ENCODE measurements at regions not wholly inside any gene's neighbourhood (a gene's known extent, or its start where the extent isn't known, plus 50 kb on each side); places are given as distances from the start of the nearest gene placed in this dataset.

- H3K27ac ChIP-seq (ENCODE audit: low read depth, low read length) = no peak overlapping the region
- Mint-ChIP-seq H3K27ac (no peak overlapping the region), H3K4me1 (no peaks in the 10 kb centered on the region), H3K9me3 (peaks cover 0 to 6% (median 4%) of the 10 kb centered on the region in 5 donors), H3K27me3 (no peaks in the 10 kb centered on the region), H3K4me3 (no peak overlapping the region), H3K36me3 (no peaks in the 10 kb centered on the region)
- no peak overlapping the region for H3K4me3 ChIP-seq (ENCODE audit: low read length)
- no peaks in the 10 kb centered on the region for H3K36me3 ChIP-seq (ENCODE audit: insufficient read depth, low read length)
- ChIA-PET CTCF (no interaction called here), POLR2A (no interaction called here)
- no peak for DNase-seq
- H3K9me3 ChIP-seq (ENCODE audit: low read length) = no peaks in the 10 kb centered on the region
- no peaks in the 10 kb centered on the region for H3K27me3 ChIP-seq (ENCODE audit: insufficient read depth, low read length, poor library complexity, severe bottlenecking)
- no peaks in the 10 kb centered on the region for H3K4me1 ChIP-seq (ENCODE audit: insufficient read depth, low read length)
Observed at GRCh38 chr13:72258340-72258981, 391.5 kb upstream of the DACH1 start.

GRCh38 chr13:72255908-72256307 is 388.9 kb upstream of the DACH1 start:
- Histone ChIP-seq H3K4me1 (ENCODE audit: insufficient read depth, low read length) (no peaks in the 10 kb centered on the region), H3K4me3 (ENCODE audit: low read length) (no peak overlapping the region), H3K27me3 (ENCODE audit: insufficient read depth, low read length, poor library complexity, severe bottlenecking) (no peaks in the 10 kb centered on the region), H3K9me3 (ENCODE audit: low read length) (no peaks in the 10 kb centered on the region), H3K27ac (ENCODE audit: low read depth, low read length) (no peak overlapping the region), H3K36me3 (ENCODE audit: insufficient read depth, low read length) (no peaks in the 10 kb centered on the region)
- no peaks in the 10 kb centered on the region for H3K4me1 Mint-ChIP-seq
- no peaks in the 10 kb centered on the region for H3K36me3 Mint-ChIP-seq
- peaks cover 2 to 6% (median 5%) of the 10 kb centered on the region in 5 donors for H3K9me3 Mint-ChIP-seq
- DNase-seq = no peak
- H3K4me3 Mint-ChIP-seq = no peak overlapping the region
- no peak overlapping the region for H3K27ac Mint-ChIP-seq
- H3K27me3 Mint-ChIP-seq = no peaks in the 10 kb centered on the region
- CTCF ChIA-PET = no interaction called here
- POLR2A ChIA-PET = no interaction called here

- Histone ChIP-seq H3K9me3 (ENCODE audit: low read length) (no peaks in the 10 kb centered on the region), H3K4me3 (ENCODE audit: low read length) (no peak overlapping the region), H3K36me3 (ENCODE audit: insufficient read depth, low read length) (no peaks in the 10 kb centered on the region), H3K27ac (ENCODE audit: low read depth, low read length) (no peak overlapping the region), H3K4me1 (ENCODE audit: insufficient read depth, low read length) (no peaks in the 10 kb centered on the region), H3K27me3 (ENCODE audit: insufficient read depth, low read length, poor library complexity, severe bottlenecking) (no peaks in the 10 kb centered on the region)
- no peak overlapping the region for H3K4me3 Mint-ChIP-seq
- H3K4me1 Mint-ChIP-seq = no peaks in the 10 kb centered on the region
- DNase-seq = no peak
- ChIA-PET POLR2A (no interaction called here), CTCF (no interaction called here)
- no peaks in the 10 kb centered on the region for H3K27me3 Mint-ChIP-seq
- no peak overlapping the region for H3K27ac Mint-ChIP-seq
- H3K9me3 Mint-ChIP-seq = peaks cover 0 to 5% (median 2%) of the 10 kb centered on the region in 5 donors
- no peaks in the 10 kb centered on the region for H3K36me3 Mint-ChIP-seq
Observed at GRCh38 chr13:72253754-72254153, 386.8 kb upstream of the DACH1 start.

GRCh38 chr13:72246396-72246795 is 379.4 kb upstream of the DACH1 start:
- CTCF ChIA-PET = no interaction called here

GRCh38 chr13:72244788-72245187 is 377.8 kb upstream of the DACH1 start:
- Mint-ChIP-seq H3K4me1 (no peaks in the 10 kb centered on the region), H3K9me3 (peaks cover 0 to 6% (median 0%) of the 10 kb centered on the region in 5 donors), H3K36me3 (no peaks in the 10 kb centered on the region), H3K27me3 (no peaks in the 10 kb centered on the region), H3K4me3 (no peak overlapping the region), H3K27ac (no peak overlapping the region)
- Histone ChIP-seq H3K27ac (ENCODE audit: low read depth, low read length) (no peak overlapping the region), H3K36me3 (ENCODE audit: insufficient read depth, low read length) (no peaks in the 10 kb centered on the region), H3K4me3 (ENCODE audit: low read length) (no peak overlapping the region), H3K27me3 (ENCODE audit: insufficient read depth, low read length, poor library complexity, severe bottlenecking) (no peaks in the 10 kb centered on the region), H3K4me1 (ENCODE audit: insufficient read depth, low read length) (no peaks in the 10 kb centered on the region), H3K9me3 (ENCODE audit: low read length) (peaks cover 6% of the 10 kb centered on the region)
- POLR2A ChIA-PET = no interaction called here
- CTCF ChIA-PET = no interaction called here
- no peak for DNase-seq

More at GRCh38 chr13:72246396-72246795, 379.4 kb upstream of the DACH1 start:
- Histone ChIP-seq H3K4me3 (ENCODE audit: low read length) (no peak overlapping the region), H3K9me3 (ENCODE audit: low read length) (peaks cover 6% of the 10 kb centered on the region), H3K27me3 (ENCODE audit: insufficient read depth, low read length, poor library complexity, severe bottlenecking) (no peaks in the 10 kb centered on the region), H3K4me1 (ENCODE audit: insufficient read depth, low read length) (no peaks in the 10 kb centered on the region), H3K27ac (ENCODE audit: low read depth, low read length) (no peak overlapping the region), H3K36me3 (ENCODE audit: insufficient read depth, low read length) (no peaks in the 10 kb centered on the region)
- Mint-ChIP-seq H3K27ac (no peak overlapping the region), H3K4me3 (no peak overlapping the region), H3K4me1 (no peaks in the 10 kb centered on the region), H3K36me3 (no peaks in the 10 kb centered on the region), H3K27me3 (no peaks in the 10 kb centered on the region), H3K9me3 (peaks cover 0 to 7% (median 0%) of the 10 kb centered on the region in 5 donors)
- POLR2A ChIA-PET = no interaction called here
- no peak for DNase-seq

GRCh38 chr13:72230131-72230530 is 363.1 kb upstream of the DACH1 start:
- no peak for DNase-seq

GRCh38 chr13:72229067-72229466 is 362.1 kb upstream of the DACH1 start:
- CTCF ChIA-PET = no interaction called here
- Mint-ChIP-seq H3K27me3 (no peaks in the 10 kb centered on the region), H3K36me3 (no peaks in the 10 kb centered on the region), H3K27ac (no peak overlapping the region), H3K4me1 (no peaks in the 10 kb centered on the region), H3K4me3 (no peak overlapping the region), H3K9me3 (peaks cover 0 to 9% (median 7%) of the 10 kb centered on the region in 5 donors)
- no peaks in the 10 kb centered on the region for H3K4me1 ChIP-seq (ENCODE audit: insufficient read depth, low read length)
- no peak overlapping the region for H3K27ac ChIP-seq (ENCODE audit: low read depth, low read length)
- POLR2A ChIA-PET = no interaction called here
- no peak for DNase-seq
- no peaks in the 10 kb centered on the region for H3K27me3 ChIP-seq (ENCODE audit: insufficient read depth, low read length, poor library complexity, severe bottlenecking)
- no peak overlapping the region for H3K4me3 ChIP-seq (ENCODE audit: low read length)
- H3K9me3 ChIP-seq (ENCODE audit: low read length) = no peaks in the 10 kb centered on the region
- H3K36me3 ChIP-seq (ENCODE audit: insufficient read depth, low read length) = no peaks in the 10 kb centered on the region

More at GRCh38 chr13:72230131-72230530, 363.1 kb upstream of the DACH1 start:
- Mint-ChIP-seq H3K4me3 (no peak overlapping the region), H3K4me1 (no peaks in the 10 kb centered on the region), H3K36me3 (no peaks in the 10 kb centered on the region), H3K27me3 (no peaks in the 10 kb centered on the region), H3K9me3 (peaks cover 0 to 7% (median 6%) of the 10 kb centered on the region in 5 donors), H3K27ac (no peak overlapping the region)
- no peak overlapping the region for H3K27ac ChIP-seq (ENCODE audit: low read depth, low read length)
- no peaks in the 10 kb centered on the region for H3K4me1 ChIP-seq (ENCODE audit: insufficient read depth, low read length)
- H3K27me3 ChIP-seq (ENCODE audit: insufficient read depth, low read length, poor library complexity, severe bottlenecking) = no peaks in the 10 kb centered on the region
- POLR2A ChIA-PET = no interaction called here
- H3K9me3 ChIP-seq (ENCODE audit: low read length) = no peaks in the 10 kb centered on the region
- no peak overlapping the region for H3K4me3 ChIP-seq (ENCODE audit: low read length)
- no peaks in the 10 kb centered on the region for H3K36me3 ChIP-seq (ENCODE audit: insufficient read depth, low read length)
- CTCF ChIA-PET = no interaction called here

GRCh38 chr13:72221276-72221962 is 354.4 kb upstream of the DACH1 start:
- H3K27me3 ChIP-seq (ENCODE audit: insufficient read depth, low read length, poor library complexity, severe bottlenecking) = no peaks in the 10 kb centered on the region
- H3K4me1 ChIP-seq (ENCODE audit: insufficient read depth, low read length) = no peaks in the 10 kb centered on the region
- Mint-ChIP-seq H3K4me3 (no peak overlapping the region), H3K36me3 (no peaks in the 10 kb centered on the region), H3K27me3 (no peaks in the 10 kb centered on the region), H3K4me1 (no peaks in the 10 kb centered on the region), H3K9me3 (peaks cover 3 to 17% (median 12%) of the 10 kb centered on the region in 5 donors), H3K27ac (no peak overlapping the region)
- no peaks in the 10 kb centered on the region for H3K9me3 ChIP-seq (ENCODE audit: low read length)
- no peak for DNase-seq
- no peak overlapping the region for H3K27ac ChIP-seq (ENCODE audit: low read depth, low read length)
- H3K4me3 ChIP-seq (ENCODE audit: low read length) = no peak overlapping the region
- H3K36me3 ChIP-seq (ENCODE audit: insufficient read depth, low read length) = no peaks in the 10 kb centered on the region
- CTCF ChIA-PET = no interaction called here
- POLR2A ChIA-PET = no interaction called here
